Tibial artery (tissue), 4 donors: ENCODE measurements at regions not wholly inside any gene's neighbourhood (a gene's known extent, or its start where the extent isn't known, plus 50 kb on each side); places are given as distances from the start of the nearest gene placed in this dataset.

Experiments
- DNase-seq, 2 donors: peaks; one replicate each; pipeline ENCODE4 v3.0.0-alpha.2; 2019
- H3K27ac ChIP-seq, 2 donors: fragments of 200-600 bp; sonication (generic) in 1 of 2; 1 replicate in 1 of 2; 2 replicates in 1 of 2; pipeline ENCODE4 v1.5.1; 2018 to 2019; ENCODE audit warnings: mild to moderate bottlenecking in 1 of 2
- H3K27me3 ChIP-seq, 2 donors: fragments of 200-600 bp; sonication (generic) in 1 of 2; one replicate each; pipeline versions ENCODE4 v1.5.1 to v1.6.0; 2016 to 2019
- H3K36me3 ChIP-seq, 3 donors: fragments of 200-600 bp; sonication (generic) in 2 of 3; one replicate each; pipeline ENCODE4 v1.5.1; 2016 to 2019; ENCODE audit warnings: mild to moderate bottlenecking in 2 of 3
- H3K4me1 ChIP-seq, 4 donors: fragments of 200-600 bp; sonication (generic) in 2 of 4; 1 replicate in 3 of 4; 2 replicates in 1 of 4; pipeline ENCODE4 v1.5.1; 2016 to 2019
- H3K4me3 ChIP-seq, 2 donors: fragments of 200-600 bp; sonication (generic) in 1 of 2; 1 replicate in 1 of 2; 2 replicates in 1 of 2; pipeline ENCODE4 v1.5.1; 2018 to 2019; ENCODE audit warnings: mild to moderate bottlenecking in 2 of 2
- H3K9me3 ChIP-seq, 3 donors: fragments of 200-600 bp; sonication (generic) in 1 of 3; one replicate each; pipeline ENCODE4 v1.5.1; 2016 to 2019
- intact Hi-C: fragments of 100-400 bp; cut with DNase I; formaldehyde crosslinking; loops from one replicate; pipeline ENCODE4 v1.15.0; 2023; ENCODE audit warnings: low total_unique reads
- TF ChIP-seq, protein P1 (sequence below), 2 experiments: fragments of 200-600 bp in 1 of 2; fragments of 450-650 bp in 1 of 2; IDR thresholded peaks; one replicate each; pipeline ENCODE4 v1.5.1; 2017 to 2019; ENCODE audit warnings: antibody characterized with exemption in 2 of 2, mild to moderate bottlenecking in 1 of 2, moderate library complexity in 1 of 2

DNA sequence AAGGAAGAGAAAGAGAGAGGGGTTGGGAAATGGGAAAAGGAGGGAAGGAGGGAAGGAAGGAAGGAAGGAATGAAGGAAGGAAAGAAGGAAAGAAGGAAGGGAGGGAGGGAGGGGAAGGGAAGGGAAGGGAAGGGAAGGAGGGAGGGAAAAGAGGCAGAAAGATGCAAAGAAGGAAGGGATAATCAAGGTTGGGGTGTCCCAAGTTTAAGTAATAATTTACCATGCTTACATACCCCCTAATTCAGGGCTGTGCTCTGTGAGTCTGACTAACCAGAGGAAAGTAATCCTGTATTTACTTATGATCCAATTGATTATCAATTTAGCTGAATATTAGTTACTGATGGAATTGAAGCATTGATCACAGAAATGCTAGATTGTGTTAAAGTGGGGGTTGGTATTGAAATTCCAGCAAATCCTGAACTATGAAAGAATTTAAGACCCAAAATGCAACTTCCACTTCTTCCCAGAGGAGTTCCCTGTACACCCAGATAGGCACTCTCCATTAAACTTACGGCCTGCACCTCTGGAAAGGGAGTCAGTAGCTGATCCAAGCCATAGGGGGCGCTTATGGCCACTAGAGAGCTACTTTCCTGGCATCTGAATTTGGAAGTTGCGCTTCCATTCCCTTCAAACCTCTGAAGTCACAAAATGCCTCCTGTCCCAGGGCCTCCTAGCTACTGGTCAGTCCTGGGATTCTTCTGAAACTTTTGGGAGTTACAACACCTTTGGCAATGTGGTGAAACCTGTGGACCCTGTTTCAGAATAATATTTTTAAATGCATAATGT, 162.7 kb upstream of the PWP1 start:
- Histone ChIP-seq H3K27me3 (no peaks in the 10 kb centered on the region), H3K4me3 (no peak overlapping the region), H3K4me1 (no peaks in the 10 kb centered on the region), H3K27ac (no peak overlapping the region), H3K36me3 (no peaks in the 10 kb centered on the region), H3K9me3 (no peaks in the 10 kb centered on the region)
- TF ChIP-seq, protein P1, sequence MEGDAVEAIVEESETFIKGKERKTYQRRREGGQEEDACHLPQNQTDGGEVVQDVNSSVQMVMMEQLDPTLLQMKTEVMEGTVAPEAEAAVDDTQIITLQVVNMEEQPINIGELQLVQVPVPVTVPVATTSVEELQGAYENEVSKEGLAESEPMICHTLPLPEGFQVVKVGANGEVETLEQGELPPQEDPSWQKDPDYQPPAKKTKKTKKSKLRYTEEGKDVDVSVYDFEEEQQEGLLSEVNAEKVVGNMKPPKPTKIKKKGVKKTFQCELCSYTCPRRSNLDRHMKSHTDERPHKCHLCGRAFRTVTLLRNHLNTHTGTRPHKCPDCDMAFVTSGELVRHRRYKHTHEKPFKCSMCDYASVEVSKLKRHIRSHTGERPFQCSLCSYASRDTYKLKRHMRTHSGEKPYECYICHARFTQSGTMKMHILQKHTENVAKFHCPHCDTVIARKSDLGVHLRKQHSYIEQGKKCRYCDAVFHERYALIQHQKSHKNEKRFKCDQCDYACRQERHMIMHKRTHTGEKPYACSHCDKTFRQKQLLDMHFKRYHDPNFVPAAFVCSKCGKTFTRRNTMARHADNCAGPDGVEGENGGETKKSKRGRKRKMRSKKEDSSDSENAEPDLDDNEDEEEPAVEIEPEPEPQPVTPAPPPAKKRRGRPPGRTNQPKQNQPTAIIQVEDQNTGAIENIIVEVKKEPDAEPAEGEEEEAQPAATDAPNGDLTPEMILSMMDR (IDR thresholded peaks at IDR 0.05), result no peak
- intact Hi-C loops, result no loop called here
- DNase-seq, result no peak

DNA sequence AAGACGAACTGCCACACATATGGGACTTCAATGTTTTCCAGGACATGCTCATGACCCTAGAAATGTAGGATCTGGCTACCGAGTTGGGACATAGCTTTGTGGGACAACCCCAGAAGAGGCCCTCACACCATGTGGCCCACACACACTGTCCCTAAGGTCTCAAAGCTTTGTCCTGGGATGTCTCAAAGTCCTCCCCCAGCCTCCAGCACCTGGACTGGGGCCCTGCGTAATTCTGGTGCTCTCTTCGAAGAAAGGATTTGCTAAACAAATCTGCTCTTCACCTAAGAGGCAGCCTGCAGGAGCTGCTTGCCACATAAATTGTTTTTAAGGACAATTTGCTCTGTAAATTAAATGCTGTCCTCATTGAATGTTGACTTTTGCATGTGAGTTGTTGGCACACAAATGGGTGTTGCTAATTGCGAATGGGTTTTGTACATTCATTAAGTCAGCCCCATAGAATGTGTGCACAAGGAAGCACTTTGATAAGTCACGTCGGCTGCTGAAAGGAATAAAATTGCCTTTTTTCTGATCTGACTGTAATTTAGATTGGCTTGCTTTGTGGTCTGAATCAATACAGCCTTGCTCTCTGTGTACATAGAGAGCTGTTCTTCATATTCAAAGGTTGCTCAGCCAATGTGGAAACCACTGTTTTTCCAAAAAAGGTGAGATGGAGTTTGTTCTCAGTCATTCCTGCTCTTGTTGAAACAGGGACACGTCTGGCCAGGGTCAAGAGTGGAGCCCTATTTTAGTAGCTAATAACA, 161.6 kb upstream of the PWP1 start:
- no peaks in the 10 kb centered on the region for H3K9me3 ChIP-seq
- no peaks in the 10 kb centered on the region for H3K4me1 ChIP-seq
- no peak overlapping the region for H3K4me3 ChIP-seq
- H3K27ac ChIP-seq, result no peak overlapping the region
- no peaks in the 10 kb centered on the region for H3K27me3 ChIP-seq
- intact Hi-C loops, result no loop called here
- TF ChIP-seq, protein P1 (IDR thresholded peaks at IDR 0.05), result no peak
- DNase-seq, result no peak
- H3K36me3 ChIP-seq, result no peaks in the 10 kb centered on the region

DNA sequence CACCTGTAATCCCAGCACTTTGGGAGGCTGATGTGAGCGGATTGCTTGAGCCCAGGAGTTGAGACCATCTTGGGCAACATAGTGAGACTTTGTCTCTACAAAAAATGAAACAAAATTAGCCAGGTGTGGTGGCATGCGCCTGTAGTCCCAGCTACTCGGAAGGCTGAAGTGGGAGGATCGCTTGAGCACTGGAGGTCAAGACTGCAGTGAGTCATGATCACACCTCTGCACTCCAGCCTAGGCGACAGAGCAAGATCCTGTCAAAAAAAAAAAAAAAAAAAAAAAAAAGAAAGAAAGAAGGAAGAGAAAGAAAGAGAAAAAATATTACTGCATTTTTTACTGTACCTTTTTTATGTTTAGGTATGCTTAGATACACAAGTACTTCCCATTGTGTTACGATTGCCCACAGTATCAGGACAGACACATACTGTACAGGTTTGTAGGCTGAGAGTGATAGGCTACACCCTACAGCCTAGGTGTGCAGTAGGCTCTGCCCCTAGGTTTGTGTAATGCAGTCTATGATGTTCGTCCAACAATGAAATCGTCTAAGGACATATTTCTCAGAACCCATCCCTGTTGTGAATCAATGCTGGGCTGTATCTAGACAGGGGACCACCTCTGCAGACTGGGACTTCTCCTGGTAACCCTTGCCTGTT, 160.4 kb upstream of the PWP1 start:
- intact Hi-C loops, result no loop called here
- DNase-seq, result no peak
- H3K9me3 ChIP-seq, result no peaks in the 10 kb centered on the region
- H3K27ac ChIP-seq, result no peak overlapping the region
- H3K36me3 ChIP-seq, result no peaks in the 10 kb centered on the region
- no peak overlapping the region for H3K4me3 ChIP-seq
- TF ChIP-seq, protein P1 (IDR thresholded peaks at IDR 0.05), result no peak
- H3K4me1 ChIP-seq, result no peaks in the 10 kb centered on the region
- H3K27me3 ChIP-seq, result no peaks in the 10 kb centered on the region

DNA sequence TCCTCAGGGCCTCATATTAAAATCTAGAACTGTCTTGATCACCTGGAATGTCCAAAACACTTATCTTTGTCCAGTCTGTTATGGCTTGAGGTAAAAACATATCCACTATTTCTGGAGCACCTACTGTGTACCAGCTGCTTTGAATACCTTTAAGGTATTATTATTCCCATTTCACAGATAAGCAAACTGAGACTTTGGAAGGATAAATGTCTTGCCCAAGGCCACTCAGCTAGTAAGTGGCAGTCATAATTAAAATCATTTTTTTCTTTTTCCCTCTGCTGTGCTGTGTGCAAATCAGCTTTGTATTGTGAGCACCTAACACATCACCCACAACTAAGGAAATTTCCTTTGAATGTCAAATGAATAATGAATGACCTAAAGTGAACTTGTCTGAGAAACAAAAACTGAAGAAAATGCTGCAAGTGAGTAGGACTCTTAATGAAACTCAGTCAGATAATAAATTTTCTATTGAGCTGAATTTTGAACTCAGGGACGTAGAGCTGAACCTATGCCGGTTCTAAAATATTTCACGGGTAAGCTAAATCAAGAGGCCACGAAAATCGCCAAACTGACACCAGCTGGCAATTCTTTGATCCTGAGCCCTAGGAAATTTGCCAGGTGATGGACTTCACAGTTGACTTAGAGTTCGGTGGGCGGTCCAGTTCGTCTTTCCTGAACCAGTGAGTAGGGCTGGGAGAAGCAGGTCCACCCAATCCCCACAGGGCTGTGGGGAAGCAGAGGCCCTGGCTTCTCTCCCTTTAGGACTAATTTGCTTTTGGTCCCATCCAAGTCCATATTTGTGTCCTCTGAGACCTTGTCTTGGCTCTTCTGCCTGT, 159.7 kb upstream of the PWP1 start:
- Histone ChIP-seq H3K36me3 (no peaks in the 10 kb centered on the region), H3K27me3 (no peaks in the 10 kb centered on the region), H3K4me3 (no peak overlapping the region), H3K9me3 (no peaks in the 10 kb centered on the region), H3K27ac (no peak overlapping the region), H3K4me1 (no peaks in the 10 kb centered on the region)
- TF ChIP-seq, protein P1 (IDR thresholded peaks at IDR 0.05), result no peak
- no peak for DNase-seq
- intact Hi-C loops, result loop anchor here (1.0 kb wide), 1 partner anchor 17 kb away; no protein-coding TSS in a partner anchor

DNA sequence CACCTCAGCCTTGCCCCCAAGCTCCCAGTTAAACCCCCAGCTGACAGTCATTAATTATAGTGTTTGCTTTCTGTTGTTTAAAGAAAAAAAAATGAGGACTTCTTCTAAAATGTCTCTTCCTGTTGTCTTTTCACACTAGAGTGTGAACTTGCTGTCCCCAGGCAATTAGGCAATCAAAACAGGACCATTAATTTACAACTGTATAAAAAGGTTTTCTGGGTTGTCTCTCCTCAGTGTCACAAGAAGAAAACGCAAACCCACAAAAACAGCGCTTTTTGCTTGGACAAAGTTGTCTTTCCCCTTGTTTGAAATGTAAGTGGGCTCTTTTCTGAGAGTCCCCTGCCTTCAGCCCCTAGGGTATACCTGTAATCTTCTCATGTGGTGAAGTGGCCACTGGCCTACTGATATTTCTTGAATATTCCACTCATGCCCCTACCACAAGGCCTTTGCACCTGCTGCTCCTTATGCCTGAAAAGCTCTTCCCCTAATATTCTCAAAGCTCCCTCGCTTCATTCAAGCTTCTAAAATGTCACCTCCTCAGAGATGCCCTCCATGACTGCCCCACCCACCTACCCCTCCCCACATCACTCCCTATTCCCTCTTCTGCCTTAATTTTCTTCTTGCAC, 158.9 kb upstream of the PWP1 start:
- Histone ChIP-seq H3K4me3 (no peak overlapping the region), H3K4me1 (no peaks in the 10 kb centered on the region), H3K27me3 (no peaks in the 10 kb centered on the region), H3K36me3 (no peaks in the 10 kb centered on the region), H3K9me3 (no peaks in the 10 kb centered on the region), H3K27ac (no peak overlapping the region)
- intact Hi-C loops, result loop anchor here (1.0 kb wide), 1 partner anchor 17 kb away; no protein-coding TSS in a partner anchor
- DNase-seq, result no peak
- TF ChIP-seq, protein P1 (IDR thresholded peaks at IDR 0.05), result no peak
